ENCODE measurements at regions not wholly inside any gene's neighbourhood (a gene's known extent, or its start where the extent isn't known, plus 50 kb on each side); places are given as distances from the start of the nearest gene placed in this dataset.

- no peak for DNase-seq
Observed at GRCh38 chr11:97336064-97336463, 946.3 kb downstream of the JRKL start.

DNA sequence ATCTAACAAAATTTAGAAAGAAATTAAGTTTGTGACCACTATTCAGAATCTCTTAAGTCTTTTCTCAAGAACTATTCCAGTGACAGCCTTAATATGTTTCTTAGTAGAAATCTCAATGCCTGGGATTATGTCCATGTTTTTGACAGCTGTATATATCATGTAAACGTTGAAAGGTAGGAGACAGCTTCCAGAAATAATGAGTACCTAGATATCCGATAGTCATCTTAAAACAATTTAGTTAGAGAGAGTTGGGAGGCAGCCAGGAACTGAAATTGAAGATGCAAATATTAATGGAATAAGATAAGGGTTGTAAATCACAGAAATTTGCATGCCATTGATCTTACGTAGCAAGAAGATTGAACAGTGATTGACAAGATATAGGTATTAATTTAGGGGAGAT is 955.2 kb downstream of the JRKL start:
- no peak for DNase-seq

GRCh38 chr11:97349201-97349600 is 959.4 kb downstream of the JRKL start:
- DNase-seq: no peak

GRCh38 chr11:97351939-97352338 is 962.1 kb downstream of the JRKL start:
- DNase-seq: no peak

GRCh38 chr11:97354026-97354425 is 964.2 kb downstream of the JRKL start:
- no peak for DNase-seq

DNA sequence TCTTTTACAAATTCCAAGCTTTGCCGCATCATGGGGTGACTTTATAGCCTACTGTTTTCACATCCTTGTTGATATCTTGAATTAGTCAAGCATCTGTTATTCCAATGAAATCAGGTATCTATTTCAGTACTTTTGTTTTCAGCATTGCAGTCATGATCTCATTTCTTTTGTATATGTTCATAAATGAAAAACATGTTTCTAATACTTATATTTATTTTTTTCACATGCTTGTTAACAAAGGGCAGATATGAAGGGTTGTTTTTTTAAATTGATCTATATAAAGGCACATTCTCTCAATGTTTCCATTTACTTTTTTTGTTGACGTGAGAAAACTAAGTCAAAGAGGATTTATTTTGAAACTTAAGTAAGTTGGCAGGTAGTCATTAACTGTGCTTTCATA is 964.8 kb downstream of the JRKL start:
- DNase-seq: no peak

GRCh38 chr11:97355230-97355629 is 965.4 kb downstream of the JRKL start:
- DNase-seq: no peak

GRCh38 chr11:97356144-97356543 is 966.3 kb downstream of the JRKL start:
- no peak for DNase-seq

- no peak for DNase-seq
Observed at GRCh38 chr11:97359016-97359415, 969.2 kb downstream of the JRKL start.

GRCh38 chr11:97361812-97362378 is 972.1 kb downstream of the JRKL start:
- DNase-seq: peak; percentile 62

GRCh38 chr11:97363331-97363730 is 973.5 kb downstream of the JRKL start:
- DNase-seq: no peak

DNA sequence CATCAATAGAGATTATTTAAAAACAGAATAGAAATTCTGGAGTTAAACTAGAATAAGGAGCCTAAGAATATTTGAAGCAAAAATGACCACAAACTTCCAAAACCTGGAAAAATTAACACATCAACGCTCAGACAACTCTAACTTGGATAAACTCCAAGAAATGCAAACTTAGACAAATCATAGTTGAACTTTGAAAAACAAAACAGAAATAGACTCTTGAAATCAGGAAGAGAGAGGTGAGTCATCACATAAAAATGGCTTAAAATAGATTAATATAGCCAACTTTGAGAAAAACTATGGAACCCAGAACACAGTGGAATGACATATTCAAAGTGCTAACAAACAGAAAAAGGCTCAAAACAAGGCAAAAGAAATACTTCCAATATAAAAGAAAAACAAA is 974.2 kb downstream of the JRKL start:
- peak; percentile 80 for DNase-seq

DNA sequence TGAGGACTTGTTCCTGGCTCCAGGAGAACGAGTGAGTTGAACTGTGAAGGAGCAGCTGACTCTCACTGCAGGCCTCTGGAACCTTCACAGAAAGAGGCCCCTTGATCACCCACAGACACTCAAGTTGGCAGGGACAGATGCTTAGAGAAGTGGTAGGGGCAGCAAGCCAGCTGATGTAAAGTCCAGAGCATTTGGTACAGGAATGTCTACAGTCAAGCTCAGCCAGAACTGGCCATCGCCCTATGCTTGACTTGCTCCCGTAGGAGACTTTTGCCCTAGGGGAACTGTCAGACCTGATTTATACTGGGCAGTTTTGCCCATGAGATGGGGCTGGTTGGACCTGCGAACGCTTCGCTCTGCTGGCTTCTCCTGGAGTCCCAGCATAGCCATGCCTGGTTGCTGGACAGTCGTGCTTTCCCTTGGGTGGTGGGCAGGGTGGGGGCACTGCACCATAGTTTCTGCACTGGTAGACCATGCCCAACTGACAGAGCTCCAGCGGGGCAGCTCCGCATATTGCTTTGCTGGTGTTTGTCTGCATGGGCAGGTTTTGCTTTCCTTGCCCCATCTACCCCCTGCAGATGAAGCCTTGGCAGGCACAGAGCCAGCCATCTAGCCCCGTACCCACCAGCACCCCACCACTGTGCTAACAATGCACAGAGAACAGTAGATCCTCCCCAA is 977.7 kb downstream of the JRKL start:
- no peak for DNase-seq

DNA sequence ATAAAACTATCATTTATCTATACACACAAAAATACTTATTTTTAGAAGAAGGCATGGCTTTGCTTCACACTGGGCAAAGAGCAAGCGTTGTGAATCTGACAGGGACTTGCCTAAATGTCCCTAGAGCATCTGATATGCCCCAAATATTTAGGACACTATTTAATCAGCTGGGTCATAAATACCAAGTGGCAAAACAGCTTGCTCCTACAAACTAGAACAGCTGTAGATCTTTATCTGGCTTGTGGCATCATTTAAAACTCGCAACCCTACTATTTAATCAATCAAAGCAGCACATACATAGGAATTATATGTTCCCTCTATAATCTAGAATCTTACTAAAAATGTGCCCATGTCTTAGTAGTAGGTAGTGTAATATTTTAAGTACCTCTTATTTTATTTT is 999.5 kb downstream of the JRKL start:
- no peak for DNase-seq

DNA sequence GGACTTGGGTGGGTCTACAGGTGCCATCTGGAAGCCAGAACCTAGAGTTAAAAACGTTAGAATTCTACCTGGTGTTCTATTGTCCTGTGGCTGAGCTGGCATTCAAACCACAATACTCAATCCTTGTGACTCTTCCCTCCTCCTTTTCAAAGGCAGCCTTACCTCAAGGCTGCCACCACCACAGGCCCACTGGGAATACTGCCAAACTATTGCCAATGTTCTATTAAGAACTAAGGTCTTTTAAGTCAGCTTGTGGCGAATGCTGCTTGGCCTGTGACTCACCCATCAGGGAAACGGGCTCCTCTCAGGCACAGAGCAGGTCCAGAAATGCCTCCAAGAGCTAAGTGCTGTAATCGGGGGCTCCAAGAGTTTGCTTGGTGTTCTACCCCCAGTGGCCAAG is 1008.4 kb downstream of the JRKL start:
- DNase-seq: no peak

- no peak for DNase-seq
Observed at GRCh38 chr11:97409141-97409540, 1019.3 kb downstream of the JRKL start.

GRCh38 chr11:97414801-97415200 is 1025.0 kb downstream of the JRKL start:
- peak; percentile 17 for DNase-seq

DNA sequence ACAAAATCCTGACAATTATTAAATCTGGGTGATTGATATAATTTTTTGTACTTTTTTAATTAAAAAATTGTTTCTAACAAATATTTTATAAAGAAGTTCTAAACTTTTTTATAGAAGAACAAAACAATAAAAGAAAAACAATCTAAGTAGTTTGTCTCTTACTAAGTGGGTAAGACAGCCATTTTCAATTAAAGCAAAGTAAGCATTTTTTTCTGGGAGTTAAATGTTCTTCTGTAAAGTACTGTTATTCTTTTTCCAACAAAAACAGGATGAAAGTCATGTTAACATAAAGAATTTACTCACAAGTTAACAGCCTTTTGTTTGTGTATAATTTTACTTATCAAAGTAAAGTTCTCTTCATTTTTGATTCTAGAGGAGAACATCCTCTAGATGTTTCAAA is 1029.9 kb downstream of the JRKL start:
- no peak for DNase-seq

DNA sequence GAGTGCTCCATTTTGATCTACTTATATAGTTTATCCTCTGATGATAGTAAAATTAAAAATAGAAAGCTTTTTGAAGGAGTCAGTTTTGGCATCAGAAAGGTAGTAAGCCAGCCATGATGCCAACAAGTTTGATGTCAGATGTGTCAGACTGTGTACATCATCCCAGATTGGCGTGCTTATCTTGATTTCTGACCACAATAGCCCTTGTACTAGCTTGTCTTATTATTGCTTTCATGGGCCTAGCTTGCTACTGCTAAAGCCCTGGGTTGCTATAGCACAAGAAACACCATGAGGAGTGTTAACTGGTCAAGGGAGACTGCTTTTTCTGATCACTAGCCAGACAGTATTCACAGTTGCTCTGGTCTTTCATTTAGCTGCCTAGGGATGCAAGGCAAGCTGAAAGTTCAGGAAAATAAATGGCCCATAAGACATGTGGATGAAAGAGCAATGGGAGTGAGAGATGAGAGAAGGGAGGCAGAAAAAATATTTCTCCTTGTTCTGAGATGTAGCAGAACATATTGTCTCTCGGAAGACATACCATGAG is 1038.5 kb downstream of the JRKL start:
- DNase-seq: no peak

GRCh38 chr11:97430877-97431276 is 1041.1 kb downstream of the JRKL start:
- no peak for DNase-seq

GRCh38 chr11:97432926-97433325 is 1043.1 kb downstream of the JRKL start:
- no peak for DNase-seq

DNA sequence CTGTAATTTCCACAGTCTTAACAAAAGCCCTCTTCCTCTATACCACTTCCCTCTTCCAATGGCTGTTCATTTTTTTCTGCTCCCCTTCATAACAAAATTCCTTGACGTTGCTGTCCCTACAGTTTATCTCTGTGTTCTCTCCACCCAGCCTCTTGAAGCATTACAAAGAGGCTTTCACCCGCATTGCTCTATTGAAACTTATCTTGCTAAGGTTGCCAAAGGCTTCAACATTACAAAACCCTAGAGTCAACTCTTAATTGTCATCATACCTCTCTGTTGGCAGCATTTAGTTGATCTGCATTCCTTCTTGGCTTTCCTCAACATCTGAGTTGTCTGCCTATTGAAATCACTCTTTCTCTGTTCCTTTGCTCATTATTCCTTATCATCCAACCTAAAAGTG is 1055.7 kb downstream of the JRKL start:
- DNase-seq: no peak

DNA sequence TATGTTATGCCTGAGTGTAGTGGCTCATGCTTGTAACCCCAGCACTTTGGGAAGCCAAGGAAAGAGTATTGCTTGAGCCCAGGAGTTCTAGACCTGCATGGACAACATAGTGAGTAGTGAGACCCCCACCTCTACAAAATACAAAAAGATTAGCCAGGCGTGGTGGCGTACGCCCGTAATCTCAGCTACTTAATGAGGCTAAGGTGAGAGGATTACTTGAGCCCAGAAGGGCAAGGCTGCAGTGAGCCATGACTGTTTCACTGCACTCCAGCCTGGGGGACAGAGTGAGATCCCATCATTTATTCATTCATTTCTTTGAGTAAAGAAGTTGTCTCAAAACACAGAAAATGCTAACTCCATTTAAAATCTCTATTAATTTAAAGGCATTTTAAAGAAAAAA is 1061.6 kb downstream of the JRKL start:
- DNase-seq: no peak

- DNase-seq: no peak
Observed at GRCh38 chr11:97454988-97455387, 1065.2 kb downstream of the JRKL start.

GRCh38 chr11:97460091-97460490 is 1070.3 kb downstream of the JRKL start:
- DNase-seq: no peak

All from fibroblast of skin of right quadriceps (primary cell).